Left kidney (tissue), 1 donor: ENCODE measurements at regions not wholly inside any gene's neighbourhood (a gene's known extent, or its start where the extent isn't known, plus 50 kb on each side); places are given as distances from the start of the nearest gene placed in this dataset.
"Not testable (repeated sequence)": the region's sequence is repeated elsewhere in the genome, so short reads cannot be mapped to it uniquely, and the experiment has no call there.

Experiments used
- DNase-seq: peaks from one replicate; pipeline ENCODE4 v3.0.0-alpha.2; 2013

GRCh38 chr4:55251896-55252295, 94.1 kb upstream of the SRD5A3 start:
- no peak for DNase-seq

GRCh38 chr4:55253948-55254593, 92.0 kb upstream of the SRD5A3 start:
- DNase-seq: no peak

DNA sequence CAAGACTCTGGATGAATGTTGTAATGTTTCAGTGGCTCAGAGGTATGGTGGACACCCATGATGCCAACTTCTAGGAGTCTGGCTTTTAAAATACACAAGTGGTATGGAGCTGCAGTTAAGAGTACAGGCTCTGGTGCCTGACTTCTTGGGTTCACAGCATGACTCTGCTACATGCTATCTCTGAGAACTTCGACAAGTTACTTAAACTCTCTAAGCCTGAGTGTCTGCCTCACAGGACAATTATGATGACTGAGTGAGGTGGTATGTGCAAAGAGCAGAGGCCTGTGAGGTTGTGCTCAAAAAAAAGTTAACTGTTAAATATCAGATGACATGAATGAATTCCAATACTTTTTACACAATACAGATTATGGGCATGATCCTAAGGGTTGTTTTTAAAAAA, 90.9 kb upstream of the SRD5A3 start:
- DNase-seq: no peak

GRCh38 chr4:55256787-55257186, 89.3 kb upstream of the SRD5A3 start:
- DNase-seq: no peak

DNA sequence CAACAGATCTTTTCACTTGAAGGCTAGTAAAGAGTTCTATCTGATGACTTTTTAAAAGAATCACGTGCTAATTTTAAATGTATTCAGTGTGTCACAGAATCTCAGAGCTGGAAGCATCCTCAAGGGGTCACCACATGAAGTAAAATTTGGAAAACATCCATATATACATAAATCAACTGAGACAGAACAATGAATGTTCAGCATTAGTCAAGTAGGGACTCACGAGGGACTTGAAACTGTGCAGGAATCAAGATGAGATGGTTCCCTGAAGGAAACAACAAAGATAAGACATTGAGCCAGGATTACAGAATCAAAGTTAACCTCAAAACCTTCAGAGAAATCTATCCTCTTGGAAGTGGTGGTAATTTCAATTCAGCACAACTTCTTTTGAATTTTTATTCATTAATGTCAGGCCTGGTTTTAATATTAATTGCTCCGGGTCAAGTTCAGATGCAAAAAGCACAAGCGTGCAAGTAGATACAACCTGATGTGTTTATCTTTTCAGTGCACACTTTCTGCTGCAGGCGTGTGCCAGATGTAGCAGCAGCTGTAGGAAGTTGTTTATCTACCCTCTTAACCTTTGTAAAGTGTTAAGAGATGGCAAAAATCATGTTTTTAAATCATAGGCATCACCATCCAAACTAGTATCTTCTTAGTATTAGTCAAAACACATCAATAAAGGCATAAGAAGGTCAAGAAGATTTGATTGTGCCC, 87.7 kb upstream of the SRD5A3 start:
- peak; percentile 11 for DNase-seq

GRCh38 chr4:55259294-55259693, 86.7 kb upstream of the SRD5A3 start:
- DNase-seq: no peak

DNA sequence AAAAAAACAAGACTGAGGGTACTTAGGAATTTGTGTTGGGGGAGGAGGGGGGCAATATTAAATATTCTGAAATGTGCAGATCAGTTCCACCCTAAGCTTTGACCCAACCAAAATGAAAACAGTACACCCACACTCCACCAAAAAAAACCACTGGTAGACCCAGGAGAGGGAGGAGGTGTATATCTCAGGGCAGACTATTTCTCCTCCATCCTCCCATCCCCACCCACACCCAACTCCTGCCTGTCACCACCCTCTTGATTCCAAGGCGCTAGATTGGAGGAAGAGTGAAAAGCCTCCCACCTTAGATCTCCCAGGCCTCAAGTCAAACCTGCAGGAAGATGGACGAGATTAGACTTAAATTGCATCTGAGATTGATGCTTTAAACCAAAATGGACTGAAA, 76.6 kb upstream of the SRD5A3 start:
- no peak for DNase-seq

- no peak for DNase-seq
These were observed 76.0 kb upstream of the SRD5A3 start for GRCh38 chr4:55269995-55270394.

- no peak for DNase-seq
These were observed 75.6 kb upstream of the SRD5A3 start for GRCh38 chr4:55270481-55270880.

- no peak for DNase-seq
These were observed 73.9 kb upstream of the SRD5A3 start for GRCh38 chr4:55272102-55272501.

DNA sequence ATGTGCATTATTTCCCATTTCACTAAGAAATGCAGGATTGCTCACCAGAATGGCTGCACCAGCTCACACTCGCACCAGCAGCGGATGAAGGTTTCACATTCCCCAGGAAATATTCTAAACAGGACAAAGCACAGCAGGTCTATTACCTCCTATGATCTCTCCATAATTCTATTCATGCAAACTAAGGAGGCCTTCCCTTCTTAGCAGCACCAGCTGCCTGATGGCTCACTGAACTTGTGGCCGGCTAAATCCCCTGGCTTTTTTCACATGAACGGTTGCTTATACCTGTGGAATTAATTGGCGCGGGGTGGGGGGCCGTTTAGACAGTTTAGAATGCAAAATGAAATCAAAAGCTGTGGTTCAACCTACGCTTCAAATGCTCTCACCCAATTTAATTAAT, 73.5 kb upstream of the SRD5A3 start:
- DNase-seq: no peak

GRCh38 chr4:55277011-55277410, 69.0 kb upstream of the SRD5A3 start:
- no peak for DNase-seq

- no peak for DNase-seq
These were observed 67.7 kb upstream of the SRD5A3 start for GRCh38 chr4:55278316-55278715.

GRCh38 chr4:55280474-55280873, 65.6 kb upstream of the SRD5A3 start:
- not testable (repeated sequence) for DNase-seq

- DNase-seq: not testable (repeated sequence)
These were observed 64.8 kb upstream of the SRD5A3 start for GRCh38 chr4:55281118-55281683.

DNA sequence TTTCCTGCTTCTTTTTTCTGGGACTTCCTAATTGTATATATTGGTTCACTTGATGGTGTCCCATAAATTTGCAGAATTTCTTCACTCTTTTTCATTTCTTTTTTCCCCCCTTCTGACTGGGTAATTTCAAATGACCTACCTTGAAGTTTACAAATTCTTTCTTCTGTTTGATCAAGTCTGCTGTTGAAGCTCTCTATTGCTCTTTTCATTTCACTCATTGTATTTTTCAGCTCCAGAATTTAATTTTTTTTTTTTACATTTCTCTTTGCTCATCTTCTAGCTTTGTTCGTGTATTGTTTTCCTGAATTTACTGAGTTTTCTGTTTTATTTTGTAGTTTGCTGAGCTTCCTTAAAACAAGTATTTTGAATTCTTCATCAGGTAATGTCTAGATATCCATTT, 61.7 kb upstream of the SRD5A3 start:
- no peak for DNase-seq

- DNase-seq: no peak
These were observed 54.8 kb upstream of the SRD5A3 start for GRCh38 chr4:55291227-55291640.

DNA sequence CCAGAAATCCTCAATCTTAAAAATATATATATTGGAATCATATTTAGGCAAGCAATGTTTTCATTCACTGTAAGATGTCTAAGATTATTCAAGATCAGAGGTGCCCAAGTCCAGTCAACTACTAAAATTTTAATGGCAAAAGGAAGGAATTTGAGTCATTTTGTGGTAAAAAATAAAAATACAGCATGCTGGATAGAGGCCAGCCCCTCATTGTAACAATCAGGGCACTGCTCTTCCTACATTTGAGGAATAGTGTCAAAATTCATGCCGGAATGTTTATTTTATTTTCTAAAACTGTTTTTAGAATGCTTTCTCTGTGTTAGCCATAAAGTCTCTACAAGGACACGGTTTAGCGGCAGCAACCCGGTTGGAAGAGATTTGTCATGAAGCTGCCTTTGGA, 49.9 kb upstream of the SRD5A3 start:
- no peak for DNase-seq
